Fibroblast of skin of right quadriceps (primary cell): ENCODE measurements at regions not wholly inside any gene's neighbourhood (a gene's known extent, or its start where the extent isn't known, plus 50 kb on each side); places are given as distances from the start of the nearest gene placed in this dataset.
"Not testable (repeated sequence)": the region's sequence is repeated elsewhere in the genome, so short reads cannot be mapped to it uniquely, and the experiment has no call there.

Experiments used
- DNase-seq: peaks from one replicate; pipeline ENCODE4 v3.0.0-alpha.2; 2013

DNA sequence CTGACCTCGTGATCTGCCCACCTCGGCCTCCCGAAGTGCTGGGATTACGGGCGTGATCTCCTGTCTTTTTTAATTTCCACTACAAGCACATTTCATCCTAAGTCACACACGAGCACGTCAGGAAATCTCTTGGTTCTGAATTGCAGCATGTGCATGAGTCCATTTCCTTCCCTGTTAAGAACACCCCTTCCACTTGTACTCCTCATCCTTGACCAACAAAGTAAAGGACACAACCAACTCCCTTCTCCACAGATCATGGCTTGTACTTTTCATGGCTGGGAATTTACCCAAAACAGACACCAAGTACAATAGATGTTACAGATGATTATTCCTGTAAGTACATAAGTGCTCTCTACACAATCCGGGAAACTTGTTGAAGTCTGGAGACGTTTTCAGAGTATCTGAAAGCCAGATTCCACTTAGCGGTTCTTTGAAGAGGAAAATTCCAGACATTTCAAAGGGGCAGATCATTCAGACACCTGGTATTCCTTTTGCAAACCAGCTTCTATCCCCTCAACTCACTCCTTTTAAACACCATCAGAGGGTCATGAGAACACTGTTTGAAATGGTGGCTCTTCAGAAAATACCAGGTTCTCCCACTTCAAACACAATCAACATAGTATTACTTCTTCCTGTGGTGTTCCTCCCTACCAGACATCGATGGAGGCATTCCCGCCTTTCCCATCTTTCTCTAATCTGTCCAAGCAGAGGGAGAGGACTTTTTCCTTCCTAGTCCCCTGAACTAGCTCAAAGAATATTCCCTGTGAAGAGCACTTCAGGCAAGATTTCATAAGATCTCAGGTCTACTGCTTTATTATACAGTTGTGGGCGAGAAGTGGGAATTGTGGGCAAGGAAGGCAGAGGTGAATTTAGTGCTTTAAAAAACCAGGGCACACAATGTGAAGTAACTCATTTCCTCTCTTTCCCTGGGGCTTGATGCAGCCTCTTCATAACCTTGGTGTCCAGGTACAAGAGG lies 80.1 kb upstream of the TSC22D2 start:
- DNase-seq: no peak

DNA sequence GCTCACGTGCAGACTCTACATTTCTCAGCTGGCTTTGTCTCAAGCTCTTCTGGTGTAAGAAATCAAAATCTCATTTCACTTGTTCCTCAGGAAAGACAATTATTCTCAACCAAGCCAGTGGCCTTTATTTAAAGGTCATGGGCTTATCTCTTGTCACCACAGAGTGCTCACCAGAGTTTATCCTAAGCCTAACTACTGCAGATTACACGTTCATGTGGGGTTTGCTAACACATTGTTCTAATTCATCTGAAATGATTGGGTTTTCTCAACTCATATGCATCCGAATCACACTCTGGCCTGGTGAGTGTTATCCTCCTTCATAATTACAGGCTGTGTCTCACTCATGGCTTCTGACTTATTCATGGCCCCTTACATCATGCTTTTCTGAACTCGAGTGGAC lies 83.3 kb upstream of the TSC22D2 start:
- DNase-seq: no peak

DNA sequence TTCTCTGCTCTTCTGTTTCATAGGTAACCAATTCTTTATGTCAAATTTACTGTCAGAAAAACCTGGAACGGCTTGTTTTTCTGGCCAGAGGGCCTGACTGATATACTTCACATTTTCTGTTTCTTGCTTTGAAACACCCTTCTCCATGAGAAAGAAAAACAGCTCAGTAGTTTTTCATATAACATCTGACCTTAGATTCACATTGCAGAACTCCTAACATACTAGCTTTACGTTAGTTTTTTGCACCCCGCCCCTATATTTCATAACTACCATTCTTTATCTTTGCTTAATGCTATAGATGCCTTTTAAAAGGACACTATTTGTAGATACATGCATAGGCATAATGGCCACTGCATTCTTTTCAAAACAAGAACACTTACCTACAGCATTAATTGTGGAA lies 83.9 kb upstream of the TSC22D2 start:
- DNase-seq: no peak

DNA sequence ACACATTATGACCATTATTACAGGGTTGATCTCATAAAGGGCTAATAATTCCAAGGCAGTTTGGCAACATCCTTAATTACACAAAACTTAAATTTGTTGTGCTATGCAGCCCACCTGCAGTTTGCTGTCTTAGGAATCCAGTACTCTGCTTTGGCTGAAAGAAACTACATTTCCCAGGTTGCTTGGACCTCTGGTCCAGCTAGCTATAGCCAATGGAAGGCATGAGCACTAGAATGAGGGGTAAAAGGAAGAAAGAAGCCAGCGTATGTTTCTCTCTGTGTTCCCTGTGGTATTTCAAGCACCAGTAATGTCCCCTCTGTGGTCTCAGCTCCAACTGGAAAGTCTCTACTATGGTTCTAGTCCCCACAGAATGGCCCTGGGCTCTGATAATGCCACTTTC lies 84.3 kb upstream of the TSC22D2 start:
- no peak for DNase-seq

DNA sequence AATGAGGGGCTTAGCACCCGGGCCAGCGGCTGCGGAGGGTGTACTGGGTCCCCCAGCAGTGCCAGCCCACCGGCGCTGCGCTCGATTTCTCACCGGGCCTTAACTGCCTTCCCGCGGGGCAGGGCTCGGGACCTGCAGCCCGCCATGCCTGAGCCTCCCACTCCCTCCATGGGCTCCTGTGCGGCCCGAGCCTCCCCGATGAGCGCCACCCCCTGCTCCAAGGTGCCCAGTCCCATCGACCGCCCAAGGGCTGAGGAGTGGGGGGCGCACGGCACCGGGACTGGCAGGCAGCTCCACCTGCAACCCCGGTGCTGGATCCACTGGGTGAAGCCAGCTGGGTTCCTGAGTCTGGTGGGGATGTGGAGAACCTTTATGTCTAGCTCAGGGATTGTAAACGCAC lies 85.0 kb upstream of the TSC22D2 start:
- not testable (repeated sequence) for DNase-seq

GRCh38 chr3:150320971-150321370 lies 87.1 kb upstream of the TSC22D2 start:
- DNase-seq: not testable (repeated sequence)

GRCh38 chr3:150319900-150320299 lies 88.2 kb upstream of the TSC22D2 start:
- DNase-seq: peak; percentile 97

GRCh38 chr3:150317469-150317868 lies 90.6 kb upstream of the TSC22D2 start:
- no peak for DNase-seq

DNA sequence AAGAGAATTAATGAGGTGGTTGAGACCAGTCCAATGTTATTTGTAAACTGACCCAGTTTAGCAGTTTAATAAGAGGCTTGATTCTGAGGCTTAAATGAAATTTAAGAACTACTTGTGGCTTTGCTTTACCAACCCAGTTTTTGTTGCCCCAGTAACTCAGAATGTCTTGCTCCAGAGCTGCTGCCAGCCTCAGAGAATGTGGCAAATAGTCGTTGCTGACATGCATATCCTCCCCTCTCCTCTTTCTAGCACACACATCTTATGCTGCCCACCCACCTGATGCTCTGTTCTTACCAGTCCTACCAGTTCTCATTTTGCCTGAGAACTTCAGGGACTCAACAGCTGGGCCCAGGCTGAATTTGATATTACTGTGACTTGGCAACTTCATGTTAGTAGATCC lies 92.4 kb upstream of the TSC22D2 start:
- no peak for DNase-seq

DNA sequence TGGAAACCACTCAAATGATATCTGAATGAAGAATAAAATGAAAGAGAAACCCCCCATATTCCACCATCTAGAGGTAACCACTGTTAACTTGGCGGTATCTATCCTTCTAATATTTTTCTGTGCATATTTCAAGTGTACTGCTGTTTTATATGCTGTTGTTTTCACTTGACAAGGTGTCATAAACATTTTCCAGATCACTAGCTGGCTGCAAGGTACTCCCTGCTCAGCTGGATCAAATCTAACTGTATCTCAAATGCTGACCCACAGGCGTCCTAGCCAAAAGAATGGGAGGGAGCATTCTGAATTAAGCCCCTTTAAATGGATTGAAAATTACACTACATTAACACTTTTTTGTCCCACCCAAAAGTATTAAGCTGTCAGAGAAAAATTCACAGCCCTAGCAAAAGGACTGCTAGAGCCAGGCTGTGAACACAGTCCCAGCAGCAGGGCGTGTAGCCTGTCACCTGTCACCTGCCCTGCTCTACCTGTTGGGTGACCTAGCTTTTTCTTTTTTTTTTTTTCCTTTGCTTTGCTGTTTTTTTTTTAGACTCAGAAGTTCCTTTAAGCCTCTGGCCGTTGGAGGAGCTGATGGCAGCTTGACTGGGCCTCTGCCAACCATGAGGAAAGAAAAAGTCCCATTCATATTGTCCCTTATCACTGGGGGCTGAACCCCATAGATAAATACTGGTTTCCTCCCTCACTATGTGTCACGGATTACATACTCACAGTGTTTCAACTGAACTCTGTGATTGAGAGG lies 93.7 kb upstream of the TSC22D2 start:
- DNase-seq: no peak

DNA sequence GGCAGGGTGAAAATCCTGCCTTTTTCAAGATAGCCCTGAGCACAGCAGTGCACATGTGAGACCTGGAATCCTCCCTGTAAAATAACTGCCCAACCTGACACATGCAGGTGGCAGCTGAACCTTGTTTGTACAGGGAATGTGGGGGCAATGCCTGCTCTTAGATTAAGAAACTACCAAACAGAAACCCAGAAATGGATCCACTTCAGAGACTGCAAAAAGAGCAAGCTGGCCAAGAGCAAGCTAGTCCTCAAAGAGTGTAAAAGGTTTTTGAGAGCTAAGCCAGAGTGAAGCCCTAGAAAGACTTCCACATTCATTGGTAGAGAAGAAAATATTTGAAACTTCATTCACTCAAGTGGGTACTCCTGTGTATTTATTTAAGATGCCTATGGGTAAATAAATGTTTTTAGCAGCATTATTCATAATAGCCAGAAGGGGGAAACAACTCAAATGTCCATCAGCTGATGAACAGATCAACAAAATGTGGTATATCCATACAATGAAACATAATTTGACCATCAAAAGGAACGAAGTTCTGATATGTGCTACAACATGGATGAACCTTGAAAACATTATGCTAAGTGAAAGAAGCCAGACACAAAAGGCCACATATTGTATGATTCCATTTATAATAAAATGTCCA lies 96.0 kb upstream of the TSC22D2 start:
- no peak for DNase-seq

DNA sequence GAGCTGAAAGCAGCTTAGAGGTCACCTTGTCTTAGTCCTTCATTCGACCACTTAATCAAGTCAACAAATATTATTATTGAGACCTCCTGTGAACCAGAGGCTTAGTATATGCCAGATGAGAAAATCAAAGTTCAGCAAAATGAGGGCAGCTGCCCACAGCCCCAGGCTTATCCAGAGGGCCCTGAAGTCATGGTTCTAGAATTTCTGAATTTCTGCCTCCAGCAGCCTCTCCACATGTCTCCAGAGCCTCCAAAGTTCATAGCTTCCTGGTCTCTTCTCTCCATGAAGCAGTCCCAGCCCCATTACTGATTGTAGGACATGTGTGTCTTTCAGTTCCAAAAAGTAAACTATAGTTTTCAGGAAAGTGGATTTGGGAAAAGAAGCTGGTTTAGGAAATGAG lies 96.9 kb upstream of the TSC22D2 start:
- DNase-seq: no peak

- peak; percentile 94 for DNase-seq
Measured at GRCh38 chr3:150309557-150309956, 98.5 kb upstream of the TSC22D2 start.

DNA sequence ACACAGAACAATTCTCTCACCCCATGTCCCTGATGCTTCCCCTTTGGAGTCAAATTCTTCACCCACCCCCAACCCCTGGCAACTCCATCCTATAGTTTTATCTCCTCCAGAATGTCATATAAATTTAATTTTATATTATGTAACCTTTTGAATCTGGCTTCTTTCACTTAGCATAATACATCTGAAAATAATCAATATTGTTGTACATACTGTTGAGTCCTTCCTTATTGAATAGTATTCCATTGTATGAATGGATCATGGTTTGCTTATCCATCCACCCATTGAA lies 98.9 kb upstream of the TSC22D2 start:
- no peak for DNase-seq

- peak; percentile 43 for DNase-seq
Measured at GRCh38 chr3:150308481-150309256, 99.4 kb upstream of the TSC22D2 start.

GRCh38 chr3:150308037-150308319 lies 100.1 kb upstream of the TSC22D2 start:
- DNase-seq: no peak

GRCh38 chr3:150307311-150308036 lies 100.6 kb upstream of the TSC22D2 start:
- no peak for DNase-seq

GRCh38 chr3:150306906-150307305 lies 101.2 kb upstream of the TSC22D2 start:
- DNase-seq: no peak

DNA sequence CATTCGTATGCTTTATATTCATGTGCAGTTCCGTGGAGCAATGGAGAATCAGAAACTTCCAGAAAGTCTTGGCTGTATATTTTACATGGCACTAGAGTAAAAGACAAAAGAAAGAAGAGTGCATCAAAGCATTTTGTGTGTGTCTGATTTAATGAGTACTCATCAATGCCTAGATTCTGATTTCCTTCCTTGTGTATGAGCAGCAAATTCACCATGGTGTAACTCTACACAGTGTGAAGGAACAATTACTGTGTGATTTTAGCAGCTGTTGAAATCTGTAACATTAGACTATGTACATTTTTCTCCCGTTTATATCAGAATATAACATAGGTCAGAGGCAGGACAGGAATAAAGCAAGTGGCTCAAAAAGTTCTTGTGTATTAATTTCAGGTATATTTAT lies 102.0 kb upstream of the TSC22D2 start:
- no peak for DNase-seq

GRCh38 chr3:150303768-150304167 lies 104.3 kb upstream of the TSC22D2 start:
- DNase-seq: no peak

GRCh38 chr3:150302246-150302645 lies 105.9 kb upstream of the TSC22D2 start:
- DNase-seq: peak; percentile 29

DNA sequence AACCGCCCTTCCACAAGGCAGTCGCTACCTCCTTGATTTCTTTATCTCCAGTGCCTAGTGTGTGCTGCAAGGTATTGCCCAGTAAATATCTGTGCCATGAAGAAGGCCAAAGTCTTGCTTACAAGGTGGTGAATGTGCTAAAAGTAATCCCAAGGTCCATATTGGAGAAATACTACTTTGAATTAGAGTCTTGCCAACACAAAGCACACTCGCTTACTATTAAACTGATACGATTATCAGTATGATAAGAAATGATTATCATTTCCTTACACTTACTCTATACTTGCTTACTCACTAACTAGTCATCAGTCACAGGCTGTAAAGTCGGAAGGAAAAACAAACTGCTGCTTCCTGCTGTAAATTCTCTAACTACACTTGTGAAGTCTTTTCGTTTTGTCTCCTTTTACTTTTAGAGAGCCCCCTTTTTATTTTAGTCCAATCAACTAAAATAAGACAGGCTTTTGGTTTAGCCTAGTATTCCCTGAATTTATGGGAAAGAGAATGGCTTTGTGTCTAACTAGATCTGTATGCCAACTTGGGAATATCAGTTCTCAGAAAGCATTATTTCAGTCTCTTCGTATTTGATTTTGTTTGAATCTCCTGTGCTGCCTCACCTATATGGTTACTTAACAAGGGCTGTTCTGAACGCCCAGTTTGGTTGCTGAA lies 107.1 kb upstream of the TSC22D2 start:
- DNase-seq: peak; percentile 36
